HepG2 (cell line): ENCODE measurements at regions not wholly inside any gene's neighbourhood (a gene's known extent, or its start where the extent isn't known, plus 50 kb on each side); places are given as distances from the start of the nearest gene placed in this dataset.

ENCODE experiments used
- ADNP ChIP-seq: sonication (generic); formaldehyde crosslinking; IDR thresholded peaks from 2 replicates; pipeline ENCODE4 v1.4.0; 2020; ENCODE audit warnings: missing genetic modification reagents
- CHD4 ChIP-seq: fragments of 200-600 bp; sonication (generic); IDR thresholded peaks from 2 replicates; pipeline ENCODE4 v1.7.0; 2017; ENCODE audit warnings: mild to moderate bottlenecking, low read length, borderline replicate concordance
- EP300 ChIP-seq, 3 experiments: sonication (generic) in 1 of 3; formaldehyde crosslinking in 1 of 3; IDR thresholded peaks; 2 replicates each; pipeline versions ENCODE4 v1.5.1 to v1.6.1; 2011 to 2020; ENCODE audit warnings: low read depth in 2 of 3, low read length in 2 of 3, borderline replicate concordance in 1 of 3, improper control_type of control experiment in 1 of 3, mild to moderate bottlenecking in 1 of 3, missing genetic modification reagents in 1 of 3, moderate library complexity in 1 of 3
- FOXO1 ChIP-seq: sonication (generic); formaldehyde crosslinking; IDR thresholded peaks from 2 replicates; pipeline ENCODE4 v1.4.0; 2020; ENCODE audit warnings: missing genetic modification reagents
- GTF2F1 ChIP-seq: fragments of 150-350 bp; IDR thresholded peaks from 2 replicates; pipeline ENCODE4 v1.6.1; 2014; ENCODE audit warnings: low read length
- KDM5A ChIP-seq: fragments of 200-600 bp; sonication (generic); IDR thresholded peaks from 2 replicates; pipeline ENCODE4 v1.7.0; 2018; ENCODE audit warnings: antibody characterized with exemption, mild to moderate bottlenecking, low read length, borderline replicate concordance
- MAZ ChIP-seq, 2 experiments: sonication (generic) in 1 of 2; formaldehyde crosslinking in 1 of 2; IDR thresholded peaks; 2 replicates each; pipeline versions ENCODE4 v1.5.0 to v1.6.1; 2012 to 2020; ENCODE audit warnings: low read depth in 2 of 2, mild to moderate bottlenecking in 2 of 2, borderline replicate concordance in 1 of 2, improper control_type of control experiment in 1 of 2, low read length in 1 of 2, missing genetic modification reagents in 1 of 2, moderate library complexity in 1 of 2
- RFX1 ChIP-seq: fragments of 450-650 bp; IDR thresholded peaks from 2 replicates; pipeline ENCODE4 v1.6.1; 2017
- SNAI1 ChIP-seq: sonication (generic); formaldehyde crosslinking; IDR thresholded peaks from 2 replicates; pipeline ENCODE4 v1.5.0; 2020; ENCODE audit warnings: mild to moderate bottlenecking, missing genetic modification reagents, borderline replicate concordance
- SNAPC2 ChIP-seq: sonication (generic); formaldehyde crosslinking; IDR thresholded peaks from 2 replicates; pipeline ENCODE4 v1.8.1; 2022; ENCODE audit warnings: mild to moderate bottlenecking, missing genetic modification reagents
- TARDBP ChIP-seq: sonication (generic); formaldehyde crosslinking; IDR thresholded peaks from 2 replicates; pipeline ENCODE4 v1.8.0; 2022; ENCODE audit warnings: mild to moderate bottlenecking, missing genetic modification reagents
- ZBTB20 ChIP-seq: sonication (generic); formaldehyde crosslinking; IDR thresholded peaks from 2 replicates; pipeline ENCODE4 v1.8.1; 2023; ENCODE audit warnings: missing genetic modification reagents, low read depth, mild to moderate bottlenecking, borderline replicate concordance
- ZBTB38 ChIP-seq: sonication (generic); formaldehyde crosslinking; IDR thresholded peaks from 2 replicates; pipeline ENCODE4 v1.5.1; 2020; ENCODE audit warnings: mild to moderate bottlenecking, missing genetic modification reagents
- ZFP1 ChIP-seq: IDR thresholded peaks from 2 replicates; pipeline ENCODE4 v1.6.1; 2016
- ZFP36 ChIP-seq: fragments of 150-350 bp; IDR thresholded peaks from 2 replicates; pipeline ENCODE4 v1.6.1; 2018; ENCODE audit warnings: borderline replicate concordance, low read length, low read depth; ENCODE audit not compliant: partially characterized antibody
- ZNF260 ChIP-seq: sonication (generic); formaldehyde crosslinking; IDR thresholded peaks from 2 replicates; pipeline ENCODE4 v1.4.0; 2020; ENCODE audit warnings: missing genetic modification reagents, low read depth, mild to moderate bottlenecking, borderline replicate concordance
- ZNF263 ChIP-seq: sonication (generic); formaldehyde crosslinking; IDR thresholded peaks from 2 replicates; pipeline ENCODE4 v1.4.0; 2020; ENCODE audit warnings: missing genetic modification reagents
- ZNF34 ChIP-seq: sonication (generic); formaldehyde crosslinking; IDR thresholded peaks from 2 replicates; pipeline ENCODE4 v1.4.0; 2020; ENCODE audit warnings: mild to moderate bottlenecking, missing genetic modification reagents, borderline replicate concordance
- ZNF432 ChIP-seq: sonication (generic); formaldehyde crosslinking; IDR thresholded peaks from 2 replicates; pipeline ENCODE4 v1.5.0; 2020; ENCODE audit warnings: missing genetic modification reagents, mild to moderate bottlenecking, borderline replicate concordance
- ZNF792 ChIP-seq: IDR thresholded peaks from 2 replicates; pipeline ENCODE4 v1.6.1; 2016
- ZSCAN21 ChIP-seq: sonication (generic); formaldehyde crosslinking; IDR thresholded peaks from 2 replicates; pipeline ENCODE4 v1.8.0; 2022; ENCODE audit warnings: mild to moderate bottlenecking, missing genetic modification reagents, moderate library complexity, borderline replicate concordance
- ZSCAN29 ChIP-seq: sonication (generic); formaldehyde crosslinking; conservative IDR thresholded peaks from 2 replicates; pipeline ENCODE4 v1.4.0; 2020; ENCODE audit warnings: mild to moderate bottlenecking, missing genetic modification reagents
- TF ChIP-seq, protein P1 (sequence below): sonication (generic); formaldehyde crosslinking; IDR thresholded peaks from 2 replicates; pipeline ENCODE4 v1.4.0; 2020; ENCODE audit warnings: missing genetic modification reagents, borderline replicate concordance
- TF ChIP-seq, protein P2 (sequence below): sonication (generic); formaldehyde crosslinking; IDR thresholded peaks from 2 replicates; pipeline ENCODE4 v1.4.0; 2020; ENCODE audit warnings: missing genetic modification reagents

DNA sequence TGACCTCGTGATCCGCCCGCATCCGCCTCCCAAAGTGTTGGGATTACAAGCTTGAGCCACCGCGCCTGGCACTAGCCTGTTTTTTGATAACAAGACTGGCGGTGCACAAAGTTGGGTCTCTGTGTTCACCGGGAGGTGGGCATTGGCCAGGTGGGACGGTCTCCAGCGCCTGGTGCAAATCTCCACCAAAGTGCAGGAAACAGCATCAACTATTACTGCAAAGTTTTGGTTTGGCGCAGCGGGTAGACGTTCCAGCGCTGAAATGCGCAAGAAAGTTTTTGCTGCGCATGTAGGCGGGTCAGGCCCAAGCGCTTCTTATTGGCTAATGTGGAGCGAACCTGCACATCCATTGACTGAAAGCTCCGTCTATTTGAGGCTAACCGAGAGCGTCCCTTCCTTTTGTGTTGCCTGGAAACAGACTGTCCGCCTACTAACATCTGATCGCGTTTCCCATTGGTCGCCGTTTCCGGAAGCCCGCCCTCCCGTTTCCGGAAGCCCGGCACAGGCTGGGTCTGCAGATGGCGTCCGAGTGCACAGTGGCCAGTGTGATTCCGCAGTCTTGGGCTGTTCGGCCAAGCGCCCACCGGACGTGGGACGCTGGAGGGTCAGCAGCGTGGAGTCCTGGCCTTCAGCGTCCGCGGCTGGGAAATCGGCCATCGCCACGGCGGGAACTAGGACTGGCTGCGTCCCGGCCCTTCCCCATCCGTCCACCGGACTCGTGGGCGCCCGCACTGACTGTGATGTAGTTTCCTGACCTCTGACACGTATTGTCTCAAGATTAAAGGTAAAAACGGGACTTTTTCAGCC is 53.3 kb upstream of the ZNF527 start (continued):
- TF ChIP-seq, protein P1, sequence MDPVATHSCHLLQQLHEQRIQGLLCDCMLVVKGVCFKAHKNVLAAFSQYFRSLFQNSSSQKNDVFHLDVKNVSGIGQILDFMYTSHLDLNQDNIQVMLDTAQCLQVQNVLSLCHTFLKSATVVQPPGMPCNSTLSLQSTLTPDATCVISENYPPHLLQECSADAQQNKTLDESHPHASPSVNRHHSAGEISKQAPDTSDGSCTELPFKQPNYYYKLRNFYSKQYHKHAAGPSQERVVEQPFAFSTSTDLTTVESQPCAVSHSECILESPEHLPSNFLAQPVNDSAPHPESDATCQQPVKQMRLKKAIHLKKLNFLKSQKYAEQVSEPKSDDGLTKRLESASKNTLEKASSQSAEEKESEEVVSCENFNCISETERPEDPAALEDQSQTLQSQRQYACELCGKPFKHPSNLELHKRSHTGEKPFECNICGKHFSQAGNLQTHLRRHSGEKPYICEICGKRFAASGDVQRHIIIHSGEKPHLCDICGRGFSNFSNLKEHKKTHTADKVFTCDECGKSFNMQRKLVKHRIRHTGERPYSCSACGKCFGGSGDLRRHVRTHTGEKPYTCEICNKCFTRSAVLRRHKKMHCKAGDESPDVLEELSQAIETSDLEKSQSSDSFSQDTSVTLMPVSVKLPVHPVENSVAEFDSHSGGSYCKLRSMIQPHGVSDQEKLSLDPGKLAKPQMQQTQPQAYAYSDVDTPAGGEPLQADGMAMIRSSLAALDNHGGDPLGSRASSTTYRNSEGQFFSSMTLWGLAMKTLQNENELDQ (CRISPR knock-in tag): no peak
- TF ChIP-seq SNAPC2 (no peak), SNAI1 (no peak), FOXO1 (CRISPR knock-in tag) (peak; percentile 54), ADNP (CRISPR knock-in tag) (no peak), GTF2F1 (no peak), TARDBP (CRISPR knock-in tag) (peak; percentile 75), EP300 (IDR thresholded peaks at IDR 0.05; ENCODE audit: low read depth in 2 of 2, low read length in 2 of 2) (no peak), EP300 (CRISPR knock-in tag; IDR thresholded peaks at IDR 0.05; ENCODE audit: borderline replicate concordance) (0 out of 2 replicates have a peak, but pooled peaks have one; percentile 32), ZNF263 (CRISPR knock-in tag) (no peak), ZSCAN21 (CRISPR knock-in tag) (no peak), ZBTB20 (CRISPR knock-in tag) (no peak; the same call in 1 of the 2 replicates), MAZ (IDR thresholded peaks at IDR 0.05; ENCODE audit: borderline replicate concordance, low read depth, low read length) (no peak), MAZ (CRISPR knock-in tag; IDR thresholded peaks at IDR 0.05; ENCODE audit: low read depth) (no peak), ZNF260 (CRISPR knock-in tag) (no peak), ZNF34 (CRISPR knock-in tag) (peak; percentile 57; the same call in 1 of the 2 replicates), CHD4 (no peak), ZSCAN29 (CRISPR knock-in tag) (no peak), ZNF432 (CRISPR knock-in tag) (no peak), ZFP1 (no peak), ZNF792 (CRISPR knock-in tag) (no peak; the same call in 1 of the 2 replicates), RFX1 (peak; percentile 90), ZBTB38 (CRISPR knock-in tag) (peak; percentile 69; the same call in 1 of the 2 replicates), KDM5A (peak; percentile 2; the same call in 1 of the 2 replicates), ZFP36 (no peak)
- TF ChIP-seq, protein P2, sequence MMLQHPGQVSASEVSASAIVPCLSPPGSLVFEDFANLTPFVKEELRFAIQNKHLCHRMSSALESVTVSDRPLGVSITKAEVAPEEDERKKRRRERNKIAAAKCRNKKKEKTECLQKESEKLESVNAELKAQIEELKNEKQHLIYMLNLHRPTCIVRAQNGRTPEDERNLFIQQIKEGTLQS: no peak
